ENCODE measurements at regions not wholly inside any gene's neighbourhood (a gene's known extent, or its start where the extent isn't known, plus 50 kb on each side); places are given as distances from the start of the nearest gene placed in this dataset.

DNA sequence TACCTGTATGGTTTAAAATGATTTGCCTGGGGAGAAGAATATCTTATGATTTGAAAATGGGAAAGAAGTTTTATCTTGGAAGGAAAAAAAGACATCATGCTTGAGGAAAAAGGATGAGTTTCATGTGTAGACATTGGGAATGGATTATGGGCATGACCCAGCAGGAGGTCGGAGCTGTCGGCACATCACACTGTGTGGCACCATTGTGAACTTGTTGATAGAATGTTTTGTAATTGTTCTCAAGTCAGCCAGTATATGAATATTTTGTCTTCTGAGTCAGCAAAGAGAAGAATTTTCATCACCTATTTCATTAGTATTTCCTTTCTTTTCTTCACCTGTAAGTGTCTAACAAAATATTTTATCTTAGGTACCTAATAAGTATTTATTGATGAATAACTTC, 60.0 kb upstream of the HMGA2 start:
- DNase-seq (ENCODE audit: low read depth): no peak
- in situ Hi-C loops (cut with HindIII; ENCODE audit: low pct_unique_long_range_greater_than_20kb, low sequenced_read_pairs): no loop called here

GRCh38 chr12:65765436-65765813, 58.9 kb upstream of the HMGA2 start:
- no peak for DNase-seq (ENCODE audit: low read depth)
- in situ Hi-C loops (cut with HindIII; ENCODE audit: low pct_unique_long_range_greater_than_20kb, low sequenced_read_pairs): no loop called here

- in situ Hi-C loops (cut with HindIII; ENCODE audit: low pct_unique_long_range_greater_than_20kb, low sequenced_read_pairs): no loop called here
- no peak for DNase-seq (ENCODE audit: low read depth)
Observed at GRCh38 chr12:65769880-65770279, 54.4 kb upstream of the HMGA2 start.

Measured in Caki2 (cell line).